HPDE6-E6E7 (cell line): ENCODE measurements at regions not wholly inside any gene's neighbourhood (a gene's known extent, or its start where the extent isn't known, plus 50 kb on each side); places are given as distances from the start of the nearest gene placed in this dataset.

Experiments
- DNase-seq: peaks from one replicate; pipeline ENCODE4 v3.0.0; 2011; ENCODE audit warnings: missing footprints; ENCODE audit errors: extremely low spot score

DNA sequence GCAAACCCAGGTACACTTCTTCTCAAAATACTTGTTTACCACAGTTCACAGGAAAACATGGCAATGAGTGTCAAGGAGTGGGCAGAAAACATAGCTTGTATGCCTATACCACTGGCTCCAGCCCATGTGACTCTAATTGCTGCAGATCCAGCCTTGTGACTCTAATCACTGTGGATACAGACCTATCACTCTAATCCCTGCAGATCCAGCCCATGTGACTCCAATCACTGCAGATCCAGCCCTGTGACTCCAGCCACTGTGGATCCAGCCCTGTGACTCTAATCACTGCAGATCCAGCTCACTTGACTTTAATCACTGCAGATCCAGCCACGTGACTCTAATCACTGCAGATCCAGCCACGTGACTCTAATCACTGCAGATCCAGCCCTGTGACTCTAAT lies 366.3 kb upstream of the IRX4 start:
- DNase-seq = no peak

DNA sequence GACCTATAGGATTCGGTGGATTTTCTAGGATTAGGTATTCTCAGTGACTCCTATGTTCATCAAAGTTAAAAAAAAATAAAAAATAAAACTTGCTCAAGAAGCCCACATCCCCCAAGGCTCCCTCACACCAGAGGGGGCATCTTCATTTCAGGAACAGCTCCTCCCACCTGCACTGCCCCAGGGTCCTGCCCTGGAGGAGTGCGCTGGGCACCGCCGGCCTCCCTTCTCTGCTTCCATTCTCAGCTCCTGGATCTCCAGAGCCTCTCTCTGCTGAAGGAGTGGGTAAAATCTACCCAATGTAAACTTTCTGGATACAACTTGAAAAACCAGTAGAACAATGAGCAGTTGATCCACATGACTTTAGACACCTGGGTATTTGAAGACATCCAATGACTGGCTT lies 359.8 kb upstream of the IRX4 start:
- DNase-seq = no peak

DNA sequence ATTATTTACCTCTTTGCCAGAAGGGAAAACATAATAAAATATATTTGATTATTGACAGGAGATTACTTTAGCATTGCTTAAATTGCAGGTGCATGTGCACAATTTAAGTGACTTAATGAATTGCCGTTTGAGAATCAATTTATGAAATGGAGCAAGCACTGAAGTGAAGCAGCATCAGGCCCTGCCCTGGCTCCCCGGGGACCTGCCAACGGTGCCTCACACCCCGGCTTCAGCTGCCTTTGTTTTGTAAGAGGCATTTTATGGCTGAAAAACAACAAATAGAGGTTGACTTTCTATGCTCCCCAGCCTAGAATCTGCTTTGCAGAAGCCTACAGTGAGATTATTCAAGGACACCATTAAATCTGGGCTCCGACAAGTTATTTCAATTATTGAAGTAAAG lies 359.1 kb upstream of the IRX4 start:
- no peak for DNase-seq

DNA sequence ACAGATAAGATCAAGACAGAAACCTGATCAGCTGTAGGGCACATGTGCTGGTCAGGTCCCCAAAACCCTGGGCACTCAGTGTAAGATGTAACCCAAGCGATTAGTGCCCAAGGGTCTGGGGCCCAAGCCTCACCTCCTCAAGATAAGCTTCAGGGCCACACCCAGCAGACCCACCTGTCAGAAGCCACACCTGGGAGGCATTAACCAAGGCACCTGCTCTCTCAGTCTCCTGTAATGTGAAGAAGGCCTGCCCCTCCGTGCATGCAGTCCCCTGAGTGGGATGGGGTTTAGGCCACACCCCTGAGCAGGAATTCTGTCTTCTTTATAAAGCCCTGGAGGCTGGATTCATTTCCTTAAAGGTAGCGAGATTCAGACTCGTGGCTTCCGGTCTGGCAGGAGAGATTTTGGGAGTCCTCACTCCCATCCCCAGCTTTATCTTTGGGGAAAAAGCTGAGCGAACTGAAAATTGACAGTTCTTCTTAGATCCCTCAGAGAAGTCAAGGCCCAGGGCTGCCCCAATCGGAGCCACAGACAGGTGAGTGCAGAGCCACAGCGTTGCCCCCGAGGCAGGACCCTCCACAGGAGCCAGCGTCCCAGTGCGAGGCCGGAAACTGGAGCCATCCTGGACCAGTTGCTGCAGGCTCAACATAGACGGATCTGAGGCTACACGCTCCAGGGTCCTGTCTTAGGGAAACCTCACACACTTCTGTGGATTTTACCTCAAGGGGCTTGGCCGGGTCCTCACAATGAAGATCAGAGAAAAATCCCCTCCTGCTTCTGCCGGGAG lies 357.6 kb upstream of the IRX4 start:
- DNase-seq = no peak

DNA sequence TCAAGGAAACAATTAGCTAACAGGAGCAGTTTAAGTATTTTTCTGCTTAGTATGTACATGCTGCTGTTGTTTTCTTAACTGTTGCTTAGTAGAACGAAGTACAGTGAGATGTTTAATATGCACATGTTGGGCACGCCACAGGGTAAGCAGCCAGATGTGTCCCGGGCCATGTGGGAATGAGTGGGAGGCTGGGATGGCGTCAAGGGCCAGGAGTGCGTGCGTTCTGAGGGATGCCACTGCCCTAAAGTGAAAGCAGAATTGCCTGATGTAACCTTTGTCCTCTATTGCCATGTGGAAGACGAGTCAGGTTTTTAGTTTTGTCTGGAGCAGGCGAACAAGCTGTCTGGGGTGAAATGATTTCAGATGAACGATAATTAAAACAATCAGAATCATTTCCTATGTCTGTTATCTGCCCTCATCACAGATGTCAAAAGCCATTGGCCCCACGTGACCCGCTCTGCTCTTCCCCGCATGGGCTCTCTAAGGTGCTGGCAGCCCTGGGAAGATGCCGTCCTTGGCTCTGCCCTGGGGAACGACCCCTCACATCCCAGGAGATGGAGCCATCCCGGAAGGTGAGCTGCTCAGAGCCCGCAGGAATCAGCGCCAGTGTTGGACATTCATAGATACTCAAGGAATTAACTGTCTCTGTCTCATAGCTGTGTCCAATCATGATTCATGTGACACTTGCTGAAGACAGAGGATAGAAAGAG lies 356.6 kb upstream of the IRX4 start:
- DNase-seq = no peak

DNA sequence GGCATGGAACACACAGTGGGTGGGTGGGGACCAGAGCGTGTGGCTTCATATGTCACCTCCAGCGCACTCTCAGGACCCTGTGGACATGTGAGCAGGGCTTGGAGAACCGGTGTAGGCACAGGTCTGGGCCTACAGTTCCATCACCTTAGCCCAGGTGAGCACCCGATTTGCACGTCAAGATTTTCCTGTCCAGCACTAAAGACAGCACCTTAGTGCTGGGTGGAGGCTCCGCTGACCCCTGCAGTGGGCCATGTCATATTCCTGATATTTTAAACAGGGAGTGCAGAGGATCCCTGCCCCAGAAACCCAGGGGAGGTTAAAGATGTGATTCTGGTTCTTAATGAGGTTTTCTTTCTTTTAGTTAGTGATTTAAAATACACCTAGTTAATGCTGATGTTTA lies 356.0 kb upstream of the IRX4 start:
- DNase-seq = no peak

DNA sequence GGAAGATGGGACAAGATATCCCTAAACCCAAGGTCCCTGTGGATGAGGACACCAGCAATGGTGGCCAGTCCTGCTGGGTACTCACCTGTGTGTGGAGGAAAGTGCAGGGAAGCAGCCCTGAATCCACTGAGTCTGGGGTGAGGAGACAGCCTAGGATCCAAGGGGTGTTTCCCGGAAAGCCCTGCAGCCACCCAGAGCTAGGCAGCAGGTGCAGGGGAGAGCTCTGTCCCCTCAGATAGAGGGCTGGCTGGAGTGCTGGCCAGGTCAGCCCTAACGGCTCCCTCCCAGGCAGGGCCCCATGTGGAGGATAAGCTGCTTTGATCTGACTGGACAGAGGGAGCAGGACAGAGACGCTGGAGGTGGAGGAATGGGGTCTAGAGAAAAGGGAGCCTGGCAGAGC lies 344.7 kb upstream of the IRX4 start:
- DNase-seq = no peak

DNA sequence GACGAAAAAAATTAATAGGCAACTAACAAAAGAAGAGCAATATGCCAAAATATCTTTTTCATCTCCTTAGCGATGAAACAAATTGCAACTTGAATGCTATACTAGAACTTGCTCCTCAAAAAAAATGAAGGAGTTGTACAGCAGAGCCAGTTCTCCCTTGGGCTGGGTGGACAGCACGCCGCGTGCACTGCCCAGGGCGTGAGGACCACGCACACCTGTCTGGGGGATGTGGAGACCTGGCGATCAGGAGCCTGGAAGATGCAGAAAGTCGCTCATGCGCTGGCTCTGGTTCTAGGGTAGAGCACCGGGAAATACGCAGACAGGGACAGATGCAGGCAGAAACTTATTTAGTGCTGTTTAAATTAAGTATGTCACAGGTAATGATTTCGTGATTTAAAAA lies 342.0 kb upstream of the IRX4 start:
- no peak for DNase-seq

DNA sequence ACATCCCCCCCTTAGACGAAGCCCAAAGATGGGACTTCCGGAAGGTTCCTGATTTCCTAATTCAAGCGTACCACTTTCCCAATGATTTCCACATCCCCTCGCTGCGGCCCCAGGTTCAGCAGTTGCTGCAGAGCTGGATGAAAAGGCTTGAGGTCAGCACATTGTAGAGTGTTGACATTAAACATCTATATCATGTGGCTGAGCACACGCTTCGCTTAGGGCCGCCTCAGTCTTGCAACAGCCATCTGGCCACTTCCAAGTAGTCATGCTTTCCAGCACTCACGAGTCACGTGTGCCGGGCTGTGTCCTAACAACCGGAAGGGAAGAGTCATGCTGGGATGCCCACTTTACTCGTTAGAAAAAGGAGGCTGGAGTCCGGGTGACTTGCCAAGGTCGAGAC lies 340.6 kb upstream of the IRX4 start:
- no peak for DNase-seq

DNA sequence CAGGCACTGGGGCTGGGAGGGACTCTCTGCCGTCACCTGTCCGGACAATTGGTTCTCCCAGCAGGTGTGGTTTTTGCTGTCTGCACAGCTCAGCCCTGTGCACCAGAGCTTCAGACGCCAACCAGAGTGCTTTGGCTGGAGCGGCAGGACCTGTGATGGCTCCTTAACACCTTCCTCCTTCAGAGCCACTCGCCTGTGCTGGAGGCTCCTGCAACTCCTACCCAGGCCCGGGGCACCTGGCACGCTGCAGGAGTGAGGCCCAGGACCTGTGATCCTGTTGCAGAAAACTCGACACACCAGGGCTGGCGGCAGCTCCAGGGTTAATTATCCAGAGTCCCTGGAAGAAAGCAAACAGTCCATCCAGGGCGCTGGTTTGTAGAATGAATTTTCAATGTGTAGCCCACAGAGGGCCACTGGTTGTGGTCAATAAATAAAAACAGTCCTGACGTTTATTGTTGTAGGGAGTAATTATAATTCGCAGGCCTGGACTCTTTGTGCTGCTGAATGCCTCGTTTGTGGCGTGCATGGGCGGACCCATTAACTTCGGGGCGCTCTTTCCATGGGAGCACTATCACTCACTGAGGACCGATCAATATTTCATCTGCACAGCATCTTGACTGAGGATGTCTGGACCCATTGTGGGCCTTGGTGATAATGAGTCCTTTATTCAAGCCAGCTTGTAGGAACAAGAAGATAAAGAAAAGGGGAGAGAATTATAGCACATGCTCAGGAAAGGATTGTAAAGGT lies 339.7 kb upstream of the IRX4 start:
- no peak for DNase-seq

DNA sequence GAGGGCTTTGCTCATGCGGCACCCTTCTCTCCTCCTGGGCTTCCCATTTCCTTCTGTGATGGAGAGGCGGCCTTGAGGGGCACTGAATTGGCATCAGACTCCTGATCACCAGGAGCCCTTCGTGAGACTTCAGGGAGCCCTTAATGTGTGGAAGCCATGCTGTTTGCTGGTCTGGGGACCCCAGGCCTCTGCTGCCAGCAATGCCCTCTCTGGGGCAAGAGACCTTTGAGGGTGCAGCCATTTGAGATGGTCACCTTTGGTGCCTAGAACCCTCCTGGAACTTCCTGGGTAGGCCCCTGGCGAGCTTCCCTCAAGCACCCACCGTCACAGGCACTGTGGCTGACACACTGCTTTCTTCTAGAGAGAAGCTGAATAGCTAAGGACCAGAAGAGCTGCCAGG lies 338.7 kb upstream of the IRX4 start:
- DNase-seq = no peak

DNA sequence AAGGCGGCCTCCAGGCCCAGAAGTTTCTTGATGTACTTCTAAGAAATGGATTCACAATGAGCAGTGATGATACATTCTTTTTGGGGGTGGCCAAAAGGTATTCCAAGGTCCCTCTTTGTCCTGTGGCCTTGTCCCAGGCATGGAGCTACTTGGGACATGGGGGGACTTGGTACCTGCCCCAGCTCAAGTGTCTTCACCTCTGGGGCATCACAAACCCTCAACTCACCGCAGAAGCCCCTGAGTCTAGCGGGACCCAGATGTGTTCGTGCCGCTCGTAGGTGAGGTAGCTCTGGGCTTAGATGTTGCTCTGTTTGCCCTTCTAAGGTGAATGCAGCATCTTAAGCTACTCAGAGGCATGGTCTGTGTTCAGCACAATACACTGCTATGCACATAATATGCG lies 338.0 kb upstream of the IRX4 start:
- DNase-seq = no peak

DNA sequence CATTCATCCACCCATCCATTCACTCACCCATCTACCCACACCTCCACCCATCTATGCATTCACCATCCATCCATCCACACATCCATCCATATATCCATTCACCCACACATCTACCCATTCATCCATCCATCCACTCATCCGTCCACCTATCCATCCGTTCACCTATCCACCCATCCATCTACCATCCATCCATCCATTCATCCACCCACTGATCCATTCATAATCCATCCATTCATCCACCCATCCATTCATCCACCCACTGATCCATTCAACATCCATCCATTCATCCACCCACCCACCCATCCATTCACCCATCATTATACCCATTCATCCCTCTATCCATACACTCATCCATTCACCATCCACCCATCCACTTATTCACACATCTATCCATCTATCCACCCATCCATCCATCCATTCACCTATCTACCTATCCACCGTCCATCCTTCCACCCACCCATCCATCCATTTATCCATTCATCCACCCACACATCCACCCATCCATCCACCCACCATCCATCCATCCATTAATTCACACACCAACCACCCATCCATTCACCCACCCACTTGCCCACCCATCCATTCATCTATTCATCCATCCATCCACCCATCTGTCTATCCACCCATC lies 336.5 kb upstream of the IRX4 start:
- DNase-seq = no peak

DNA sequence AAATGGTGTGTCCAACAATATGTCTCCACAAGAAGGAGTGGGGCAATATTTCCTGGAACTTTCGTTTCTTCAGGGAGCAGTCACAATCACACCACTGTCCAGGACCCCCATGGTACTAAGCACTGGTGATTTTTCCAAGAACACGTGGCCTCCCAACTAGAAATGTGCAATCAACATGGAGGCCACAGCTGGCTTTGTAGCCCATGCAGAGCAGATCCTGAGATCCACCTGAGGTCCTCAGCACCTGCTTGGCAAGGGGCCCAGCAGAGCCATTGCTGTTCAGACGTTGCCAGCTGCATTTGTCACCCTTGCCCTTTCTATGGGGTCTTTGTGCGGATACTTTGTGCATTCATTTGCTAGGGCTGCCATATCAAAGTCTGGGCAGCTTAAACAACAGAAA lies 334.5 kb upstream of the IRX4 start:
- DNase-seq = no peak

DNA sequence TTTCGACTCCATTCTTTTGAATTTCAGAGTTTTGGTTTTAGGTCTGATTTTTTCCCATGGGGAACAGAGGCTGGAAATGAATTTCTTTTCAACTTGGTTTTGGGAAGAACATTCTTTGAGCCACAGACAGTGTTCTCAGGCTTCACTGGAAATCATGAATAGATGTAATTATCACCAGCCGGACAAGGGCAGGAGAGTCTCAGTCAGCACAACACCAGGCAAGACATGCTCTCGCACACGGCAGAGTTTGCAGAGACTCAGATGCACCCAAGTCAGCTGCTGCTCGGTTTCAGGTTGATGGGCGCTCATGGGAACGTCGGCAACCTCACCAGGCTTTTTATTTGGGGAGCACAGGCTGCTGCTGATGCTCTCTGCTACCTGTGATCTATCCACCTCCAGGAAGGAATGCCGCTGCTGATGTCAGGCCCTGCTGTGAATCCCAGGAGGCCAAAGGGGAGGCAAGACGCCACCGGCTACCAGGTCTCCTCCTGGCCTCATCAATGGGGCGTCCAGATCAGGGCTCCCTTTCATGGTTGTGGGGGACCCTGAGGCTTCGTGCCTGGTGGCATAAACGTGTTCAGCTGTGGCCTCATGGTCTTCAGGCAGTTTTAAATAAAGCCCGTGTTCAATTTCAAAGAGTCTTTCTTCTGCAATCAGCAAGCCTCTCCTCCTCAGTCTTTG lies 332.3 kb upstream of the IRX4 start:
- no peak for DNase-seq

DNA sequence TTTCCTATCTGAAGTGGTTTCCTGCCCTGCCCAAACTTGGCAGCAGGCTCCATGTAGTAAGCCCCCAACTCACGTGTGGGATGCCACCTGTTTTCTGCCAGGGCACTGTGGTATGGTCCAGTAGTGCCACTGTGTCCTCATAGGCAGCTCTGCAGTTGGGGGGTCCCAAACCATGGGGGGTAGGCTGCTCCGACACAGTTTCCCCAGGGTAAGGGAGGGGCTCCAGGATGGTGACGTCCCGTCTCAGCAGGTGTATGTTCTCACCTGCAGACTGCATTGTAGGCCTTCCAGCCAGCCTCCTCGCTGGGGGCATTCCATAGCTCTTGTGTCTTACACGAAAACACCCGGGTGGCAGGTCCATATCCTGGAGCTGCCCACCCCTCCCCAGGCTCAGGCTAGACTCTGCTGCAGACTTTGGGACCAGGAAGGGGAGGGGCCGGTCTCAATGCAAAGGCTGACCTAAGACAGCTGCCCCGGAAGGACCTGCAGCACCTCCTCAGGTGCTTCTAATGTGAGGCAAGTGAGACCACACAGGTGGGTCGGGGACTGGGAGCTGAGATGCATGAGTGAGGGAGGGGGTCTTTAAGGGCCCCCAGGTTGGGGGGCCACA lies 330.5 kb upstream of the IRX4 start:
- DNase-seq = no peak

DNA sequence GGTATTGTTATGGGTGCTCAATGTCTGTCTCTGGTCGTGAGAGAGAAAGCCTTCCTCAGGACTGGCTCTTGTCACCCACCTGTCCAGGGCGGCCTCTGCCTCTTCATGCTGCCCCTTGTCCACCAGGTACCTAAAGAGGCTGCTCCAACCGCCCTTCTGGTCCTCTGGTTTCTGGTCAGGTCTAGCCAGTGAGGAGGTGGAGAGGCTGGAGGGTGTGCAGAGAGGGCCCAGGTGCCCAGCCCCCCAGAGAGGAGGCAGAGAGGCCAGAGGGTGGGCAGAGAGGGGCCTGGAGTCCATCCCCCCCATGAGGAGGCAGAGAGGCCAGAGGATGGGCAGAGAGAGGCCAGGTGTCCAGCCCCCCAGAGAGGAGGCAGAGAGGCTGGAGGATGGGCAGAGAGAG lies 329.8 kb upstream of the IRX4 start:
- no peak for DNase-seq

DNA sequence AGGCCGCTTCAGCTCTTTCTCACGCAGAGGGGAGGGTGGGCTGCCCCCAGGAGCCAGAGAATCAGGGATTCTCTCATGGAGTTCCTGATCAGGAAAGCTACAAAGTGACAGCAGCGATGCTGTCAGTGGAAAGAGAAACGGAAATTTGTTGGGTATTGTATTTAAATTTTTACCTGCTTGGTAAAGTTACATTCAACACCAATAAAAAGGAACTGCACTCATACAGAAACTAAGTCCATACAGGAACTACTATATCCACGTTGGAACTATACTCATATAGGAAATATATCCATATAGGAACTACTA lies 325.5 kb upstream of the IRX4 start:
- DNase-seq = no peak

DNA sequence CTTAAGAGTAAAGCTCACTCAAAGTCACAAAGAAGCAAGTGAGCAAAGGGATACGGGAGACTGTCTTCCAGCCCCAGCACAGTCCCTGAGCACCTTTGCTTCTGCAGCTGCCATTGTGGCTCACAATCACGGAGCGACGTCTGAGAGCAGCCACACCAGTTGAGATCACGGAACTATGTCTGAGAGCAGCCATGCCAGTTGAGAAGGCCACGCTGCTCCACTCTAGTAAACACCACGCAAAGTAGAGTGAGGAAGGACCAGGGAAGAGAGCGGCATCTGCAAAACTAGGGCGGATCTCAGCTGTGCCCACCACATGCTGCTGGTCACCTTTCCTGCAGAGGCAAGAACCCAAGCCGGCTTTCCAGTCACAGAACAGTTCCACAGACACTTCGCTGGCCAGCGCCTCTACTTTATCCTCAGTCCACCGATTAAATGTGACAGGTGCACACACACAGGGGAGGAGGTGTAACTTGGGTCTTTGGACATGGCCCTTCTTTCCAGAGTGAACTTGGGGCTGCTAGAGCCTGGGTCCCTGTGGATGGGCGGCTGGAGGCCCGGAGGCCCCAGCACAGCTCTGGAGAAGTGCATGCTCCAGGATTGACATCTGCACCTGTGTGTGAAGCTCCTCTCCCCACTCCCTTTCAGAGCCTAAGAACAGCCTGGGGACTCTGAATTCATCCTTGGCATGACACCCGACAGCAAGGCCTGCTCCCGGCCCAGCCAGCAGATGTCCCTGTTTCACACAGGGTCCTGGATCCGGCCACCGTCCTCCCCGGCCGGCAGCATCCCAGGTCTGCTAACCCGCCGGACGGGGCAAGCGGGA lies 324.9 kb upstream of the IRX4 start:
- no peak for DNase-seq

DNA sequence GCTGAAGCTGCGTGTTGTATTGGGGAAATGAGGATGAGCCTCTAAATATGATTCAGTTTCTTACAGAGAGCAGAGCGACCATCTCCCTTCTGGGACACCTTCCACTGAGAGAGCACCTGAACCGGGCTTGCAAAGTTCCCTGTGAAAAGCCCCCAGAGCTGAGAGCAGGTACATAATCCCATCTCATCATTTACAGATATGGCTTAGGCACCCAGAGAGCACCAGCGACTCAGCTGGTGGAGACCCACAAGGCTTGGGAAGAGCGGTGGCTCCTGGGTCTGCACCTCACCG lies 324.3 kb upstream of the IRX4 start:
- no peak for DNase-seq
